OCI-LY3 (cell line): ENCODE measurements at regions not wholly inside any gene's neighbourhood (a gene's known extent, or its start where the extent isn't known, plus 50 kb on each side); places are given as distances from the start of the nearest gene placed in this dataset.

ENCODE experiments used
- CTCF ChIP-seq: fragments of 200-600, 300-600 bp; sonication (generic); IDR thresholded peaks from 2 replicates; pipeline ENCODE4 v1.5.1; 2014; ENCODE audit warnings: antibody characterized with exemption, low read length, low read depth
- EZH2phosphoT487 ChIP-seq: fragments of 200-600 bp; shearing (Covaris generic); IDR thresholded peaks from 2 replicates; pipeline ENCODE4 v1.6.1; 2018; ENCODE audit warnings: antibody characterized with exemption, mixed run types, low read depth

- TF ChIP-seq CTCF (no peak), EZH2phosphoT487 (no peak)
Observed at GRCh38 chr6:167672738-167673137, 154.0 kb upstream of the AFDN start.
